Motor neuron (in vitro differentiated cells): ENCODE measurements at regions not wholly inside any gene's neighbourhood (a gene's known extent, or its start where the extent isn't known, plus 50 kb on each side); places are given as distances from the start of the nearest gene placed in this dataset.

Source experiments
- ATAC-seq, 8 experiments: fragments of 200-7000 bp; cut with Tn5 transposase; replicated peaks in 6 of 8; 2 replicates each; pipeline ENCODE4 v1.8.0; 2021; ENCODE audit warnings: mild to moderate bottlenecking in 8 of 8, moderate library complexity in 8 of 8
- H3K27ac ChIP-seq, 2 donors: fragments of 250-450 bp; sonication (Bioruptor Pico); 2 replicates each; pipeline ENCODE4 v1.9.0; 2021; ENCODE audit warnings: antibody characterized with exemption in 2 of 2, mild to moderate bottlenecking in 2 of 2, moderate library complexity in 1 of 2
- H3K4me1 ChIP-seq, 2 donors: fragments of 250-450 bp; sonication (Bioruptor Pico); replicated peaks in 1 of 2; 2 replicates each; pipeline ENCODE4 v1.6.1; 2021; ENCODE audit warnings: antibody characterized with exemption in 2 of 2, mild to moderate bottlenecking in 2 of 2, moderate library complexity in 1 of 2
- H3K4me3 ChIP-seq, 5 donors: fragments of 250-450 bp; sonication (Bioruptor Pico); 2 replicates each; pipeline ENCODE4 v1.9.0; 2021; ENCODE audit warnings: antibody characterized with exemption in 5 of 5, mild to moderate bottlenecking in 5 of 5, moderate library complexity in 4 of 5
- WGBS, 10 experiments: fragments of 450-650 bp; shearing (Covaris generic); methylation state at CpG; one replicate each; pipeline ENCODE4 v1.0.0; 2022; 5-methylcytosine and 5-hydroxymethylcytosine counted together
- in situ Hi-C, 9 experiments: fragments of 400-800 bp; cut with MboI; loops; one replicate each; pipeline ENCODE4 v1.15.0; 2021; ENCODE audit warnings: low sequenced_read_pairs in 9 of 9, low pct_unique_long_range_greater_than_20kb in 2 of 9; ENCODE audit not compliant: unreplicated experiment in 9 of 9

DNA sequence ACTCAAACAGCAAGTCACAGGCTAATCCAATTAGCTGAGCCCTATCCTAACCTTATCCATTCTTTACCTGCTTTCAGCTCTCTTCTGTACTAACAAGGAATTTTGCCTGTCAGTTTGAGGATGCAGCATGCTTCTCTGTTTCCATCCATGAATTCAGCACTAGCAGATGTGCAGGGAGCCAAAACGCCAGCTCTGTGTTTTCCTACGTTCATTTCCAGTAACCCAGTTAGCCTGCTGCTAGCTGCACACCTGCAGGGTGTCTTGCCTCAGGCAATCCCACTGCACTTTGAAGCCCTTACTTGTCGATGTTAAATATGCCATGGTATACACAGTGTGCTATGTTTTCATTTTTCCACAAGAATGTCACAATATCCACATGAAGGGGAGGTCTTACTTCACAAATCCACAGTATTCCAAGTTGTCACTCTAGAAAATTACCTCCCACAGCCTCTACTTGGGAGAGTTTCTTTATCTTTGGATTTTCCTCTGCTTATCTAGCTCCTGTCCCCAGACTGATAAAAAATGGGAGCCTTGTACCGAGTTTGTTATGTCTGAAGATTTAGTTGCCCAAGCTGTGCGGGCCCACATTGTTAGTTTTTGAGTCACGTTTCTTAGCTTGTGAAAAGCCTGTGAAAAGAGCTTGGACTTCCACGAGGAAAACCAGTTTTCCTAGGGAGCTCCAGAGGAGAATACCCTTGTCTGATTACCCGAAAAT is 127.6 kb upstream of the HHIP start:
- in situ Hi-C loops, result no loop called here
- WGBS, 10 experiments, result 7 to 81% (median 47%) methylated on average over 1 to 8 of the region's 8 CpGs
- H3K27ac ChIP-seq, result no peak overlapping the region
- no peak for ATAC-seq
- H3K4me1 ChIP-seq, result no peaks in the 10 kb centered on the region
- H3K4me3 ChIP-seq, result no peak overlapping the region

DNA sequence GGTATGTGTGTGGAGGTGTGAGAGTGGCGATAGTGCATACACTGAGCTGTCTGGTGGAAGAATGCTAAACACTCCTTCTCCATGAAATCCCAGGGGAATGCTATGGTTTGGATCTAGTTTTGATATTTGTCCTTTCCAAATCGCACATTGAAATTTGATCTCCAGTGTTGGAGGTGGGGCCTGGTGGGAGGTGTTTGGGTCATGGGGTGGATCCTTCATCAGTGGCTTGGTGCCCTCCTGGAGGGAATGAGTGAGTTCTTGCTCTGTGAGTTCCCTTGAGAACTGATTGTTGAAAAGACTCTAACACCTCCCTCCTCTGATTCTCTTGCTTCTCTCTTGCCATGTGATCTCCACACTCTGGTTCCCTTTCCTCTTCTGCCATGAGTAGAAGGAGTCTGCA is 114.1 kb upstream of the HHIP start:
- no peak for ATAC-seq
- Histone ChIP-seq H3K4me3 (no peak overlapping the region), H3K4me1 (peaks cover 0 to 5% of the 10 kb centered on the region in 2 donors), H3K27ac (no peak overlapping the region)
- 0 to 100% (median 70%) methylated on average over 1 to 2 of the region's 2 CpGs; no CpG with 5 or more reads in 4 of the 10 experiments for WGBS, 10 experiments
- in situ Hi-C loops, result no loop called here

GRCh38 chr4:144547678-144548298 is 98.2 kb upstream of the HHIP start:
- whole genome bisulfite sequencing, 10 experiments, result 29 to 100% (median 93%) methylated on average over 1 to 2 of the region's 2 CpGs; no CpG with 5 or more reads in 2 of the 10 experiments
- no peaks in the 10 kb centered on the region for H3K4me1 ChIP-seq
- H3K4me3 ChIP-seq, result no peak overlapping the region
- in situ Hi-C loops, result no loop called here
- ATAC-seq, result no peak
- H3K27ac ChIP-seq, result no peak overlapping the region

DNA sequence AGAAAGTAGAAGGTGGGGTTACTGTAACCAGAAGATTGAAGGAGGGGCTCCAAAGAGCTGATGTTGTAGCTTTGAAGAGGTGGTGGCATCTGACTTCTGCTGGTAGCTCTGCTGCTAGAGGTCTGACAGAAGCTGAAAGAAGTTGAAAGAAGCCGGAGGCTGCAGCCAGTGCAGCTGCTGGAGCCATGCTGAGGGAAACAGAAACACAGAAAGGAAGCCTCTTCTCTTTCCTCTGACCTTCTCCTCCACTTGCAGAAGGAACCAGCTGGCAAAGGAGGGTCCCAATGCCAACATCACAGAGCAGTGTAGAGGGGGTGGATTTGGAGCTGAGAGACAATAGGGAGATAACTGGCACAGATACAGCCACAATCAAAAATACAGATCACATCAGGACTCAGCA is 89.3 kb upstream of the HHIP start:
- 33 to 100% (median 57%) methylated on average over 1 of the region's 1 CpG; no CpG with 5 or more reads in 4 of the 10 experiments for WGBS, 10 experiments
- ATAC-seq, result no peak
- in situ Hi-C loops, result loop anchor here in 1 of 9 experiments (25.0 kb wide), 1 partner anchor 369 kb away; no protein-coding TSS in a partner anchor
- Histone ChIP-seq H3K4me1 (no peaks in the 10 kb centered on the region), H3K27ac (no peak overlapping the region), H3K4me3 (no peak overlapping the region)

GRCh38 chr4:144557404-144557803 is 88.6 kb upstream of the HHIP start:
- Histone ChIP-seq H3K27ac (no peak overlapping the region), H3K4me3 (no peak overlapping the region), H3K4me1 (peaks cover 0 to under 1% of the 10 kb centered on the region in 2 donors)
- 64 to 100% (median 89%) methylated on average over 1 of the region's 1 CpG; no CpG with 5 or more reads in 3 of the 10 experiments for WGBS, 10 experiments
- no peak for ATAC-seq
- in situ Hi-C loops, result loop anchor here in 1 of 9 experiments (25.0 kb wide), 1 partner anchor 370 kb away; no protein-coding TSS in a partner anchor

DNA sequence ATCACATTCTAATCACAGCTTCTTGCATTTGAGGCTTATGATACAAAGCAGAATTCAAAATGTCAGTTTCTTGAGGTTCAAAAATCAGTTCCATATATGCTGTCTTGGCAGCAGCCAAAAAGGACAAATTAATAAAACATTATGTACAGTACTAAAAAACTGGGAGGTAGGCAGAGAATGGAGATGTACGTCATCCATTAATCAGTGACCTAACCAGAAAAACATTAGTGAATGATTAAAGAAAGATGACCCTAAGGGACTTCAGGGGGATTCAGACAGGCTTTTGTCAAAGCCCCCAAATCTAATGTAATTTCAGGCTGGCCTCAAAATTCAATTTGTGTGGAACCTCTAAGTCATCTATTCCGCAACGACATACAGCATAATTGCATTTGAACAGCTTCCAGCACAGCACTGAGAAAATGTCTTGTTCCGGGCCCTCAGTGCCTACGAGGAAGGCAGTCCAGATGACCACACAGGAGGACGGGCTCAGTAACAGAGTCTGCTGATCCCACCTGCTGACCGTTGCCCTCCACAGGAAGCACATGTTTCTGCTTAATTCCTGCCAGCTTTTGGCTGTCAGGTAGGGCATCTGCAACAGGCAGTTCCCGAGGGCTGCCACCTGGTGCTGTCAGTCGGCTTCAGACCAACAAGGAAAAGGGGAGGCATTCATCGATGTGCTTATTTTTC is 83.8 kb upstream of the HHIP start:
- ATAC-seq, result peak in 4 of 8 experiments; percentile 27 to 94 (median 32)
- H3K4me1 ChIP-seq, result peaks cover 0 to 3% of the 10 kb centered on the region in 2 donors
- in situ Hi-C loops, result loop anchor here in 1 of 9 experiments (25.0 kb wide), 1 partner anchor 375 kb away; no protein-coding TSS in a partner anchor
- no peak overlapping the region for H3K27ac ChIP-seq
- 17 to 82% (median 62%) methylated on average over 1 to 8 of the region's 10 CpGs; no CpG with 5 or more reads in 2 of the 10 experiments for WGBS, 10 experiments
- no peak overlapping the region for H3K4me3 ChIP-seq

- 45 to 100% (median 88%) methylated on average over 2 to 3 of the region's 3 CpGs; no CpG with 5 or more reads in 1 of the 10 experiments for WGBS, 10 experiments
- H3K27ac ChIP-seq, result no peak overlapping the region
- H3K4me1 ChIP-seq, result peaks cover 0 to 3% of the 10 kb centered on the region in 2 donors
- in situ Hi-C loops, result loop anchor here in 1 of 9 experiments (25.0 kb wide), 1 partner anchor 377 kb away; no protein-coding TSS in a partner anchor
- no peak for ATAC-seq
- H3K4me3 ChIP-seq, result no peak overlapping the region
Measured at GRCh38 chr4:144564358-144564757, 81.6 kb upstream of the HHIP start.

DNA sequence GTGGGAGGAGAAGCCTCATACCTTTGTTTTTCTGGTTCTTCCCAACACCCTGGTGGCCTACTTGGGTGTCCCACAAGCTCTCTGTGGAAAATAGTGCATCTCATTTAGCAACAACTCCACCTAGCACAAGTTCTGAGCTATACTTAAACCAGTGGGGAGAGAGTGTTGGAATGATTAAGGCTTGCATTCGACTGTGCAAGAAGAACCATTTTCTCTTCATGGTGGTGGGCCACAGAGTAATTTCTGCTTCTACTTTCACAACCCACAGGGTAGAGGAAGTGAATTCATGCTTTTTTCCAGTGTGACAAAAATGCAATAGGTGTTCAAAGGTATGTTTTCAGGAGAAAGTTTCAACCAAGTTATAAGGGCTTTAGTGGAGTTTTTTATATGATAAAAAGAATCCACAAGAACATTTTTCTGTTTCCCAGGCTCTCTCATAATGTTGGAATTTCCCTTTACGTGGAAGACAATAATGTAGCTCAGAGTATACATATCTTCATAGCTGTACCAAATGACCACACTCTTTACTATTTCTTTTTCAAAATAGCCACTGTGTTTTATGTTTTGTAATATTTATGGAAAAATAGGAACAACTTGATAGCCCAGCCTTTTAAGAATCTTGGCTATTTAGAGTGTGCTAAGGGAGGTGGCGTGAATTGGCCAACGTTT is 80.3 kb upstream of the HHIP start:
- Histone ChIP-seq H3K27ac (no peak overlapping the region), H3K4me3 (no peak overlapping the region), H3K4me1 (peaks cover 0 to 3% of the 10 kb centered on the region in 2 donors)
- 6 to 100% (median 83%) methylated on average over 1 to 4 of the region's 4 CpGs; no CpG with 5 or more reads in 1 of the 10 experiments for WGBS, 10 experiments
- no peak for ATAC-seq
- in situ Hi-C loops, result loop anchor here in 1 of 9 experiments (25.0 kb wide), 1 partner anchor 378 kb away; no protein-coding TSS in a partner anchor

- WGBS, 10 experiments, result 25 to 100% (median 80%) methylated on average over 1 to 5 of the region's 7 CpGs; no CpG with 5 or more reads in 3 of the 10 experiments
- no peaks in the 10 kb centered on the region for H3K4me1 ChIP-seq
- no peak overlapping the region for H3K4me3 ChIP-seq
- in situ Hi-C loops, result loop anchor here in 1 of 9 experiments (25.0 kb wide), 1 partner anchor 385 kb away; no protein-coding TSS in a partner anchor
- ATAC-seq, result no peak
- H3K27ac ChIP-seq, result no peak overlapping the region
Measured at GRCh38 chr4:144572660-144573059, 73.3 kb upstream of the HHIP start.

- H3K4me3 ChIP-seq, result no peak overlapping the region
- H3K27ac ChIP-seq, result no peak overlapping the region
- in situ Hi-C loops, result loop anchor here in 1 of 9 experiments (25.0 kb wide), 1 partner anchor 387 kb away; no protein-coding TSS in a partner anchor
- no peak for ATAC-seq
- no peaks in the 10 kb centered on the region for H3K4me1 ChIP-seq
- WGBS, 10 experiments, result 0 to 88% (median 31%) methylated on average over 1 of the region's 1 CpG; no CpG with 5 or more reads in 4 of the 10 experiments
Measured at GRCh38 chr4:144574000-144574399, 72.0 kb upstream of the HHIP start.

DNA sequence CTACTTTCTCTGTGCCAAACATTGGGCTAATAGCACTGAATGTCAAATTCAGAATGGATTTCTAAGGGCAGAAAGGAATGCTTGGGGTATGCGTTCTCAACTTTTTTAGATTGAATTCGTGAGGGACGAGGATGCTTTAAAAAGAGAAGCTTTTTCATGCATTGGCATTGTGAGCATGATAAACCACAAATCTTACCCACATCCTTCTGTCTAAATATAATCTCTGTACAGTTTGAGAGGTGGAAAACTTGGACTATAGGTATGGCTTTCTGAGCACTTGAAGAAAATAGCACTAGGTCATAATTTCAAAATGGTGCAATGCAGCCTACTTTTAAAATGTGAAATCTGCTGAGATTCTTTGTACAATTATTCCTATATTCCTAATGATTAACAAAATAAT is 71.4 kb upstream of the HHIP start:
- 20 to 100% (median 96%) methylated on average over 1 to 3 of the region's 3 CpGs; no CpG with 5 or more reads in 4 of the 10 experiments for WGBS, 10 experiments
- Histone ChIP-seq H3K27ac (no peak overlapping the region), H3K4me3 (no peak overlapping the region), H3K4me1 (no peaks in the 10 kb centered on the region)
- ATAC-seq, result no peak
- in situ Hi-C loops, result loop anchor here in 1 of 9 experiments (25.0 kb wide), 1 partner anchor 387 kb away; no protein-coding TSS in a partner anchor

- H3K4me1 ChIP-seq, result no peaks in the 10 kb centered on the region
- ATAC-seq, result peak in 3 of 8 experiments; percentile 26 to 67 (median 48)
- no peak overlapping the region for H3K4me3 ChIP-seq
- in situ Hi-C loops, result loop anchor here in 1 of 9 experiments (25.0 kb wide), 1 partner anchor 487 kb away; no protein-coding TSS in a partner anchor
- no peak overlapping the region for H3K27ac ChIP-seq
- 40 to 100% (median 58%) methylated on average over 1 to 2 of the region's 2 CpGs; no CpG with 5 or more reads in 2 of the 10 experiments for WGBS, 10 experiments
Measured at GRCh38 chr4:144575181-144575580, 70.8 kb upstream of the HHIP start.
